GM23338 (cell line): ENCODE measurements at regions not wholly inside any gene's neighbourhood (a gene's known extent, or its start where the extent isn't known, plus 50 kb on each side); places are given as distances from the start of the nearest gene placed in this dataset.

Experiments used
- ATAC-seq: fragments of 200-7000 bp; cut with Tn5 transposase; 3 replicates; pipeline ENCODE4 v1.9.1; 2020
- DNase-seq: peaks from one replicate; pipeline ENCODE4 v3.0.0-alpha.2; 2015; ENCODE audit warnings: low spot score
- H2AFZ ChIP-seq: fragments of 200-600 bp; sonication (generic); 2 replicates; pipeline ENCODE4 v1.8.0; 2016; ENCODE audit warnings: antibody characterized with exemption, mild to moderate bottlenecking, moderate library complexity
- H3F3A ChIP-seq: fragments of 200-600 bp; sonication (generic); replicated peaks from 2 replicates; pipeline ENCODE4 v1.8.0; 2017; ENCODE audit warnings: antibody characterized with exemption, mixed run types, low read depth
- H3K27ac ChIP-seq: fragments of 200-600 bp; sonication (generic); 2 replicates; pipeline ENCODE4 v1.6.1; 2016; ENCODE audit warnings: low read depth
- H3K27me3 ChIP-seq: fragments of 200-600 bp; sonication (generic); 2 replicates; pipeline ENCODE4 v1.8.0; 2016; ENCODE audit warnings: mild to moderate bottlenecking, mixed run types, moderate library complexity; ENCODE audit not compliant: insufficient read depth
- H3K36me3 ChIP-seq: fragments of 200-600 bp; sonication (generic); 2 replicates; pipeline ENCODE4 v1.8.0; 2016; ENCODE audit warnings: mild to moderate bottlenecking; ENCODE audit not compliant: insufficient read depth
- H3K4me1 ChIP-seq: fragments of 200-600 bp; sonication (generic); 2 replicates; pipeline ENCODE4 v1.8.0; 2016; ENCODE audit warnings: mild to moderate bottlenecking, moderate library complexity; ENCODE audit not compliant: insufficient read depth
- H3K4me2 ChIP-seq: fragments of 200-600 bp; sonication (generic); 2 replicates; pipeline ENCODE4 v1.7.1; 2017; ENCODE audit warnings: mixed run types
- H3K4me3 ChIP-seq: fragments of 200-600 bp; sonication (generic); 2 replicates; pipeline ENCODE4 v1.6.1; 2016; ENCODE audit warnings: mixed run types
- H3K79me2 ChIP-seq: fragments of 200-600 bp; sonication (generic); replicated peaks from 2 replicates; pipeline ENCODE4 v1.8.0; 2017; ENCODE audit warnings: mild to moderate bottlenecking; ENCODE audit not compliant: insufficient read depth
- H3K9me2 ChIP-seq: fragments of 200-600 bp; sonication (generic); 2 replicates; pipeline ENCODE4 v1.8.0; 2017; ENCODE audit not compliant: insufficient read depth
- H4K20me1 ChIP-seq: fragments of 200-600 bp; sonication (generic); replicated peaks from 2 replicates; pipeline ENCODE4 v1.8.0; 2017; ENCODE audit warnings: mild to moderate bottlenecking; ENCODE audit not compliant: insufficient read depth
- H3K27ac Mint-ChIP-seq: 2 replicates; pipeline ENCODE4 v1.8.0; 2020; ENCODE audit warnings: inconsistent platforms, mild to moderate bottlenecking, moderate library complexity, mixed read lengths
- H3K27me3 Mint-ChIP-seq: 3 replicates; pipeline ENCODE4 v1.8.0; 2022; ENCODE audit warnings: low read depth, mild to moderate bottlenecking, moderate library complexity, mixed read lengths, inconsistent platforms; ENCODE audit not compliant: insufficient read depth, poor library complexity
- H3K36me3 Mint-ChIP-seq: 3 replicates; pipeline ENCODE4 v1.8.0; 2021; ENCODE audit warnings: low read depth, mild to moderate bottlenecking, inconsistent platforms, moderate library complexity, mixed read lengths
- H3K4me1 Mint-ChIP-seq: 3 replicates; pipeline ENCODE4 v1.8.0; 2020; ENCODE audit warnings: mild to moderate bottlenecking, inconsistent platforms, mixed read lengths
- H3K4me3 Mint-ChIP-seq: 3 replicates; pipeline ENCODE4 v1.8.0; 2021; ENCODE audit warnings: moderate library complexity, mild to moderate bottlenecking, inconsistent platforms, mixed read lengths
- H3K9me3 Mint-ChIP-seq: 3 replicates; pipeline ENCODE4 v1.8.0; 2020; ENCODE audit warnings: moderate library complexity, mild to moderate bottlenecking, inconsistent platforms, mixed read lengths
- CREB1 ChIP-seq: fragments of 250-450 bp; sonication (Bioruptor Pico); IDR thresholded peaks from 2 replicates; pipeline ENCODE4 v1.5.0; 2020; ENCODE audit warnings: low read depth, mild to moderate bottlenecking, moderate library complexity
- CTCF ChIP-seq, 2 experiments: fragments of 200-600 bp in 1 of 2; sonication (generic) in 1 of 2; conservative IDR thresholded peaks; 2 replicates each; pipeline versions ENCODE4 v1.5.1 to v1.6.1; 2016 to 2017; ENCODE audit warnings: antibody characterized with exemption in 2 of 2, low read depth in 2 of 2, mild to moderate bottlenecking in 2 of 2, moderate library complexity in 1 of 2
- EZH2 ChIP-seq: fragments of 200-600 bp; sonication (generic); IDR thresholded peaks from one replicate; pipeline ENCODE4 v1.8.0; 2017; ENCODE audit warnings: antibody characterized with exemption, mild to moderate bottlenecking, low read depth; ENCODE audit not compliant: unreplicated experiment
- EZH2phosphoT487 ChIP-seq: fragments of 200-600 bp; sonication (generic); IDR thresholded peaks from one replicate; pipeline ENCODE4 v1.8.1; 2018; ENCODE audit warnings: antibody characterized with exemption; ENCODE audit not compliant: unreplicated experiment
- JUNB ChIP-seq: IDR thresholded peaks from one replicate; pipeline ENCODE4 v1.6.1; 2016; ENCODE audit warnings: antibody characterized with exemption; ENCODE audit not compliant: unreplicated experiment
- NANOG ChIP-seq: IDR thresholded peaks from 2 replicates; pipeline ENCODE4 v1.6.1; 2016; ENCODE audit warnings: antibody characterized with exemption, borderline replicate concordance
- POLR2AphosphoS5 ChIP-seq: IDR thresholded peaks from 2 replicates; pipeline ENCODE4 v1.6.1; 2016; ENCODE audit warnings: antibody characterized with exemption, low read depth
- STAT1 ChIP-seq: IDR thresholded peaks from one replicate; pipeline ENCODE4 v1.6.1; 2016; ENCODE audit warnings: antibody characterized with exemption; ENCODE audit not compliant: unreplicated experiment
- ZNF114 ChIP-seq: fragments of 250-450 bp; sonication (Bioruptor Pico); IDR thresholded peaks from 2 replicates; pipeline ENCODE4 v1.5.0; 2020; ENCODE audit warnings: mild to moderate bottlenecking, moderate library complexity
- ZNF331 ChIP-seq: fragments of 250-450 bp; sonication (Bioruptor Pico); IDR thresholded peaks from 2 replicates; pipeline ENCODE4 v1.5.0; 2020; ENCODE audit warnings: low read depth, mild to moderate bottlenecking, moderate library complexity
- TF ChIP-seq, protein P1 (sequence below): IDR thresholded peaks from one replicate; pipeline ENCODE4 v1.6.1; 2018; ENCODE audit warnings: antibody characterized with exemption; ENCODE audit not compliant: unreplicated experiment
- TF ChIP-seq, protein P2 (sequence below): IDR thresholded peaks from 2 replicates; pipeline ENCODE4 v1.6.1; 2016; ENCODE audit warnings: antibody characterized with exemption

DNA sequence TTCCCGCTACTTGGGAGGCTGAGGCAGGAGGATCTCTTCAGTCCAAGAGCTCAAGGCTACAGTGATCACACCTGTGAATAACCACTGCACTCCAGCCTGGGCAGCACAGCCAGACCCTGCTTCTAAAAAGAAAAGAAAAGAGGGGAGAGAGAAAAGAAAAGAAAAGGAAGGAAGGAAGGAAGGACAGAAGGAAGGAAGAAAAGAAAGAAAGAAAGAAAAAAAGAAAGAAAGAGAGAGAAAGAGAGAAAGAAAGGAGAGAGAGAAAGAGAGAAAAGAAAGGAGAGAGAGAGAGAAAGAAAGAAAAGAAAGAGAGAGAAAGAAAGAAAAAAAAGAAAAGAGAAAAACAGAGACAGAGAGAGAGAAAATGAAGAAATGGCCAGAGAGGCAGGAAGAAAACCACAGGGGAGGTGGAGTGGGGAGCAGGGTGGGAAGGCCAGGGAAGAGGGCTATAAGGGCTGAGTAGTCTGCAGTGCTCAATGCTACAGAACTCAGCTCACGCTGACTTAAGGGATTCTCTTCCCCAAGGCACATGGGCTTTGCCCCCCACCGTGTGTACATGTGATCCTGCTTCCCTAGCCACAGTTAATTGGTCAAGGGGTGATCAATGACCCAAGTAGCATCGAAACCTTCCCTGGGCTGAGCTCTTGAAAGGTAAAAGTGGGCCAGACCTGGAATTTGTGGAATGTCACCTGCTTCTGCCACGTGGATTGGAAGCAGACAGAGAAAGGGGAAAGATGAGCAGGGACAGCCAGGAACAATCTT lies 90.4 kb upstream of the TMCC3 start:
- TF ChIP-seq, protein P1, sequence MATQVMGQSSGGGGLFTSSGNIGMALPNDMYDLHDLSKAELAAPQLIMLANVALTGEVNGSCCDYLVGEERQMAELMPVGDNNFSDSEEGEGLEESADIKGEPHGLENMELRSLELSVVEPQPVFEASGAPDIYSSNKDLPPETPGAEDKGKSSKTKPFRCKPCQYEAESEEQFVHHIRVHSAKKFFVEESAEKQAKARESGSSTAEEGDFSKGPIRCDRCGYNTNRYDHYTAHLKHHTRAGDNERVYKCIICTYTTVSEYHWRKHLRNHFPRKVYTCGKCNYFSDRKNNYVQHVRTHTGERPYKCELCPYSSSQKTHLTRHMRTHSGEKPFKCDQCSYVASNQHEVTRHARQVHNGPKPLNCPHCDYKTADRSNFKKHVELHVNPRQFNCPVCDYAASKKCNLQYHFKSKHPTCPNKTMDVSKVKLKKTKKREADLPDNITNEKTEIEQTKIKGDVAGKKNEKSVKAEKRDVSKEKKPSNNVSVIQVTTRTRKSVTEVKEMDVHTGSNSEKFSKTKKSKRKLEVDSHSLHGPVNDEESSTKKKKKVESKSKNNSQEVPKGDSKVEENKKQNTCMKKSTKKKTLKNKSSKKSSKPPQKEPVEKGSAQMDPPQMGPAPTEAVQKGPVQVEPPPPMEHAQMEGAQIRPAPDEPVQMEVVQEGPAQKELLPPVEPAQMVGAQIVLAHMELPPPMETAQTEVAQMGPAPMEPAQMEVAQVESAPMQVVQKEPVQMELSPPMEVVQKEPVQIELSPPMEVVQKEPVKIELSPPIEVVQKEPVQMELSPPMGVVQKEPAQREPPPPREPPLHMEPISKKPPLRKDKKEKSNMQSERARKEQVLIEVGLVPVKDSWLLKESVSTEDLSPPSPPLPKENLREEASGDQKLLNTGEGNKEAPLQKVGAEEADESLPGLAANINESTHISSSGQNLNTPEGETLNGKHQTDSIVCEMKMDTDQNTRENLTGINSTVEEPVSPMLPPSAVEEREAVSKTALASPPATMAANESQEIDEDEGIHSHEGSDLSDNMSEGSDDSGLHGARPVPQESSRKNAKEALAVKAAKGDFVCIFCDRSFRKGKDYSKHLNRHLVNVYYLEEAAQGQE, result no peak
- TF ChIP-seq EZH2 (no peak), CREB1 (CRISPR knock-in tag) (no peak), CTCF (conservative IDR thresholded peaks at IDR 0.05; ENCODE audit: low read depth in 2 of 2) (no peak)

GRCh38 chr12:94736820-94737219 lies 86.5 kb upstream of the TMCC3 start:
- no peaks in the 10 kb centered on the region for H3F3A ChIP-seq
- no peaks in the 10 kb centered on the region for H3K27me3 Mint-ChIP-seq
- H3K27ac Mint-ChIP-seq, result no peak overlapping the region
- no peaks in the 10 kb centered on the region for H4K20me1 ChIP-seq
- H3K27me3 ChIP-seq, result no peaks in the 10 kb centered on the region
- H3K27ac ChIP-seq, result no peak overlapping the region
- ATAC-seq, result no peak
- H3K36me3 ChIP-seq, result no peaks in the 10 kb centered on the region
- no peak overlapping the region; the same call in 1 of the 2 replicates for H2AFZ ChIP-seq
- H3K4me1 ChIP-seq, result peaks cover 10% of the 10 kb centered on the region
- peaks cover 10% of the 10 kb centered on the region for H3K4me1 Mint-ChIP-seq
- H3K9me3 Mint-ChIP-seq, result no peaks in the 10 kb centered on the region
- H3K4me3 Mint-ChIP-seq, result no peak overlapping the region
- no peaks in the 10 kb centered on the region for H3K79me2 ChIP-seq
- H3K9me2 ChIP-seq, result peaks cover 3% of the 10 kb centered on the region; the same call in 1 of the 2 replicates
- no peak overlapping the region for H3K4me3 ChIP-seq
- H3K4me2 ChIP-seq, result no peak overlapping the region
- no peaks in the 10 kb centered on the region for H3K36me3 Mint-ChIP-seq
- DNase-seq, result no peak
- TF ChIP-seq ZNF331 (CRISPR knock-in tag) (no peak), CTCF (conservative IDR thresholded peaks at IDR 0.05; ENCODE audit: low read depth in 2 of 2) (no peak), POLR2AphosphoS5 (no peak), ZNF114 (CRISPR knock-in tag) (no peak), CREB1 (CRISPR knock-in tag) (no peak), JUNB (no peak), EZH2 (no peak), NANOG (no peak), STAT1 (no peak), EZH2phosphoT487 (no peak)
- TF ChIP-seq, protein P2, sequence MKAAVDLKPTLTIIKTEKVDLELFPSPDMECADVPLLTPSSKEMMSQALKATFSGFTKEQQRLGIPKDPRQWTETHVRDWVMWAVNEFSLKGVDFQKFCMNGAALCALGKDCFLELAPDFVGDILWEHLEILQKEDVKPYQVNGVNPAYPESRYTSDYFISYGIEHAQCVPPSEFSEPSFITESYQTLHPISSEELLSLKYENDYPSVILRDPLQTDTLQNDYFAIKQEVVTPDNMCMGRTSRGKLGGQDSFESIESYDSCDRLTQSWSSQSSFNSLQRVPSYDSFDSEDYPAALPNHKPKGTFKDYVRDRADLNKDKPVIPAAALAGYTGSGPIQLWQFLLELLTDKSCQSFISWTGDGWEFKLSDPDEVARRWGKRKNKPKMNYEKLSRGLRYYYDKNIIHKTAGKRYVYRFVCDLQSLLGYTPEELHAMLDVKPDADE, result no peak

More for the DNA sequence above, 90.4 kb upstream of the TMCC3 start:
- ATAC-seq (peak; percentile 82), DNase-seq (peak; percentile 81)
- H3K36me3 ChIP-seq, result no peaks in the 10 kb centered on the region
- peak overlapping the region; percentile 42; the same call in 1 of the 2 replicates for H3K4me2 ChIP-seq
- no peak overlapping the region for H3K4me3 ChIP-seq
- H3K79me2 ChIP-seq, result no peaks in the 10 kb centered on the region
- Mint-ChIP-seq H3K4me1 (peaks cover 20% of the 10 kb centered on the region), H3K36me3 (no peaks in the 10 kb centered on the region), H3K27ac (no peak overlapping the region; the same call in 1 of the 2 replicates), H3K4me3 (no peak overlapping the region; the same call in 2 of the 3 replicates), H3K9me3 (no peaks in the 10 kb centered on the region), H3K27me3 (peaks cover 4% of the 10 kb centered on the region)
- no peaks in the 10 kb centered on the region for H3K27me3 ChIP-seq
- peaks cover 3% of the 10 kb centered on the region; the same call in 1 of the 2 replicates for H3K9me2 ChIP-seq
- H3K4me1 ChIP-seq, result peaks cover 13% of the 10 kb centered on the region
- no peaks in the 10 kb centered on the region for H3F3A ChIP-seq
- H3K27ac ChIP-seq, result no peak overlapping the region
- peak overlapping the region; percentile 96; the same call in 1 of the 2 replicates for H2AFZ ChIP-seq
- H4K20me1 ChIP-seq, result no peaks in the 10 kb centered on the region
